ENCODE measurements at regions not wholly inside any gene's neighbourhood (a gene's known extent, or its start where the extent isn't known, plus 50 kb on each side); places are given as distances from the start of the nearest gene placed in this dataset.

GRCh38 chr12:115273456-115273855 is 589.5 kb upstream of the TBX3 start:
- H3K36me3 Mint-ChIP-seq: no peaks in the 10 kb centered on the region
- Histone ChIP-seq H3K36me3 (replicated peaks in 1 of 2; ENCODE audit: control insufficient read depth in 1 of 2, insufficient read depth in 2 of 2, low read length in 2 of 2) (no peaks in the 10 kb centered on the region), H3K27ac (ENCODE audit: low read depth in 1 of 2, low read length in 2 of 2) (no peak overlapping the region), H3K4me2 (replicated peaks; ENCODE audit: extremely low read depth, low read length, poor library complexity, severe bottlenecking) (no peak overlapping the region), H3K4me3 (replicated peaks in 1 of 3; ENCODE audit: low read depth in 2 of 3, low read length in 3 of 3) (no peak overlapping the region), H3K4me1 (ENCODE audit: control insufficient read depth in 1 of 2, insufficient read depth in 2 of 2, low read length in 2 of 2) (no peaks in the 10 kb centered on the region), H2AFZ (ENCODE audit: insufficient read depth, low read depth, low read length, poor library complexity, severe bottlenecking) (no peak overlapping the region), H3K9ac (ENCODE audit: insufficient read depth, low read length, poor library complexity, severe bottlenecking) (no peak overlapping the region), H3K27me3 (ENCODE audit: control insufficient read depth in 2 of 2, insufficient read depth in 2 of 2, low read length in 2 of 2) (no peaks in the 10 kb centered on the region), H3K9me3 (replicated peaks in 1 of 2; ENCODE audit: control insufficient read depth in 1 of 2, insufficient read depth in 1 of 2, low read length in 2 of 2) (no peaks in the 10 kb centered on the region), H4K20me1 (ENCODE audit: insufficient read depth, low read length) (no peaks in the 10 kb centered on the region), H3K79me2 (ENCODE audit: insufficient read depth, low read length) (no peaks in the 10 kb centered on the region)
- H3K27ac Mint-ChIP-seq: no peak overlapping the region
- H3K4me1 Mint-ChIP-seq: no peaks in the 10 kb centered on the region
- TF ChIP-seq, protein P1, sequence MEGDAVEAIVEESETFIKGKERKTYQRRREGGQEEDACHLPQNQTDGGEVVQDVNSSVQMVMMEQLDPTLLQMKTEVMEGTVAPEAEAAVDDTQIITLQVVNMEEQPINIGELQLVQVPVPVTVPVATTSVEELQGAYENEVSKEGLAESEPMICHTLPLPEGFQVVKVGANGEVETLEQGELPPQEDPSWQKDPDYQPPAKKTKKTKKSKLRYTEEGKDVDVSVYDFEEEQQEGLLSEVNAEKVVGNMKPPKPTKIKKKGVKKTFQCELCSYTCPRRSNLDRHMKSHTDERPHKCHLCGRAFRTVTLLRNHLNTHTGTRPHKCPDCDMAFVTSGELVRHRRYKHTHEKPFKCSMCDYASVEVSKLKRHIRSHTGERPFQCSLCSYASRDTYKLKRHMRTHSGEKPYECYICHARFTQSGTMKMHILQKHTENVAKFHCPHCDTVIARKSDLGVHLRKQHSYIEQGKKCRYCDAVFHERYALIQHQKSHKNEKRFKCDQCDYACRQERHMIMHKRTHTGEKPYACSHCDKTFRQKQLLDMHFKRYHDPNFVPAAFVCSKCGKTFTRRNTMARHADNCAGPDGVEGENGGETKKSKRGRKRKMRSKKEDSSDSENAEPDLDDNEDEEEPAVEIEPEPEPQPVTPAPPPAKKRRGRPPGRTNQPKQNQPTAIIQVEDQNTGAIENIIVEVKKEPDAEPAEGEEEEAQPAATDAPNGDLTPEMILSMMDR (IDR thresholded peaks at IDR 0.05): no peak
- H3K9me3 Mint-ChIP-seq: peaks cover 0 to 1% (median 0%) of the 10 kb centered on the region in 7 donors
- DNase-seq: no peak
- WGBS (ENCODE audit: insufficient coverage): 100% methylated on average over 1 of the region's 2 CpGs
- intact Hi-C loops (cut with micrococcal nuclease): no loop called here
- H3K27me3 Mint-ChIP-seq (ENCODE audit: low read depth in 3 of 3): peaks cover 0 to 2% (median 1%) of the 10 kb centered on the region in 3 donors
- H3K4me3 Mint-ChIP-seq: no peak overlapping the region

GRCh38 chr12:115268451-115268850 is 584.5 kb upstream of the TBX3 start:
- no peak overlapping the region for H3K4me3 Mint-ChIP-seq
- Histone ChIP-seq H3K79me2 (ENCODE audit: insufficient read depth, low read length) (no peaks in the 10 kb centered on the region), H3K27me3 (ENCODE audit: control insufficient read depth in 2 of 2, insufficient read depth in 2 of 2, low read length in 2 of 2) (no peaks in the 10 kb centered on the region), H3K4me3 (replicated peaks in 1 of 3; ENCODE audit: low read depth in 2 of 3, low read length in 3 of 3) (no peak overlapping the region), H3K9me3 (replicated peaks in 1 of 2; ENCODE audit: control insufficient read depth in 1 of 2, insufficient read depth in 1 of 2, low read length in 2 of 2) (no peaks in the 10 kb centered on the region), H3K9ac (ENCODE audit: insufficient read depth, low read length, poor library complexity, severe bottlenecking) (no peak overlapping the region), H3K36me3 (replicated peaks in 1 of 2; ENCODE audit: control insufficient read depth in 1 of 2, insufficient read depth in 2 of 2, low read length in 2 of 2) (no peaks in the 10 kb centered on the region), H4K20me1 (ENCODE audit: insufficient read depth, low read length) (no peaks in the 10 kb centered on the region), H2AFZ (ENCODE audit: insufficient read depth, low read depth, low read length, poor library complexity, severe bottlenecking) (no peak overlapping the region), H3K4me2 (replicated peaks; ENCODE audit: extremely low read depth, low read length, poor library complexity, severe bottlenecking) (no peak overlapping the region), H3K4me1 (ENCODE audit: control insufficient read depth in 1 of 2, insufficient read depth in 2 of 2, low read length in 2 of 2) (no peaks in the 10 kb centered on the region), H3K27ac (ENCODE audit: low read depth in 1 of 2, low read length in 2 of 2) (no peak overlapping the region)
- no peaks in the 10 kb centered on the region for H3K4me1 Mint-ChIP-seq
- no peaks in the 10 kb centered on the region for H3K36me3 Mint-ChIP-seq
- H3K27ac Mint-ChIP-seq: no peak overlapping the region
- H3K27me3 Mint-ChIP-seq (ENCODE audit: low read depth in 3 of 3): peaks cover 0 to 2% (median 0%) of the 10 kb centered on the region in 3 donors
- H3K9me3 Mint-ChIP-seq: peaks cover 0 to 2% (median 0%) of the 10 kb centered on the region in 7 donors
- TF ChIP-seq, protein P1 (IDR thresholded peaks at IDR 0.05): no peak
- no peak for DNase-seq
- intact Hi-C loops (cut with micrococcal nuclease): no loop called here
- WGBS (ENCODE audit: insufficient coverage): no CpG with 5 or more reads among the region's 4 CpGs
